ENCODE measurements at regions not wholly inside any gene's neighbourhood (a gene's known extent, or its start where the extent isn't known, plus 50 kb on each side); places are given as distances from the start of the nearest gene placed in this dataset.
"Not testable (repeated sequence)": the region's sequence is repeated elsewhere in the genome, so short reads cannot be mapped to it uniquely, and the experiment has no call there.

DNA sequence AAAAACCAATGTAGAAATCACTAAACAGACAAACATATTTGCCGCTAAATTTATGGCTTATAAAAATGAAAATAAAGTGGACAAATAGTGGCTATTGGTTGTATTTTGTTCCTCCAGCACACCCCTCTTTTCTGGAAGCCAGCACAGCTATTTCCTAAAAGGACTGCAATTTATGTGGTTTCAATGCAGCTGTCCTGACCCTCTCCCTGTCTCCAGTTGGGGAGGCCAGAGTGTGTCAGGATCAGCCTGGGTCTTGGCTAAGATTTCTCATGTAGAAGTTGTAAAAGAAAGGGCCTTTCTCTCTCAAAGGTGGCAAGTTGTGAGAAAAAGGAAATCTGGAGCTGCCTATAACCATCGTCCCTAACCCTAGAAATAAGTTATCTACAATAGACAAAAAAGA lies 165.6 kb downstream of the ALDH8A1 start:
- DNase-seq (ENCODE audit: low read depth in 2 of 2): no peak

DNA sequence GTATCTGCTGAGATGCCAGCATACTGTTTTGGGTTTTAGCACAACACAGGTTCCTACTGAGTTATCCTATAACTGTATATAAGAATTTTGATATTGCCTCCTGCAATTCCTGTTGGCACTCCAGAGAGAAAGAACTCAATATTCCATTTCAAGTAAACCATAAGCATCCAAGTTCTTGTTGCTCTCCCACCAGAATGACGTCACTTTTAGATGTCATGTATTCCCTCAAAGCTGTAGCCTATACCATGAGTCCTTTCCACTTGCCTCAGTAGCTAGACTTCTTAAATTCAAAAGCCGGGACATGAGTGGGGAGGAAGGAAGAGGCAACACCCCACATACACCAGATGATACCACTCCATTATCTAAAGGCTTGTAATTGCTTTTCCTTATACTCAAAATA lies 171.5 kb downstream of the ALDH8A1 start:
- no peak for DNase-seq (ENCODE audit: low read depth in 2 of 2)

DNA sequence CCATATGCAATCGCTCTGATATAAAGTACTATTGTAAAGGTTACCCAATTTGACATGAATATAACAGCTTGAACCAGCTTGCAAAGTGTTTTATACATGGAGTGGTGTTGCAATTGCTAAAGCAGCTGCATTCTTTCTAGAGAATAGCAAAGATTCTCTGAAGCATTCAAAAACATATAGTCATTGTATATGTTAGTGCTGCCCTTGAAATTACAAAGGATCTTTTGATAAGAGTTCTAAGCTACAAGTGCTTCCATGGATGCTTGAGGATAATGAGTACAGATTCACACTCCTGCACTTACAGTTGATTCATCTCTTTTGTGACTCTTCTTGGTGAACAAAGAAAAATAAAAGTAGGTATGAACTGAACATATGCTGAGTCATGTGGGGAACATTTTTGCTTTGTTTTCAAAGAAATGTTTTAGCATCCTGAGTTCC lies 175.7 kb downstream of the ALDH8A1 start:
- no peak for DNase-seq (ENCODE audit: low read depth in 2 of 2)

DNA sequence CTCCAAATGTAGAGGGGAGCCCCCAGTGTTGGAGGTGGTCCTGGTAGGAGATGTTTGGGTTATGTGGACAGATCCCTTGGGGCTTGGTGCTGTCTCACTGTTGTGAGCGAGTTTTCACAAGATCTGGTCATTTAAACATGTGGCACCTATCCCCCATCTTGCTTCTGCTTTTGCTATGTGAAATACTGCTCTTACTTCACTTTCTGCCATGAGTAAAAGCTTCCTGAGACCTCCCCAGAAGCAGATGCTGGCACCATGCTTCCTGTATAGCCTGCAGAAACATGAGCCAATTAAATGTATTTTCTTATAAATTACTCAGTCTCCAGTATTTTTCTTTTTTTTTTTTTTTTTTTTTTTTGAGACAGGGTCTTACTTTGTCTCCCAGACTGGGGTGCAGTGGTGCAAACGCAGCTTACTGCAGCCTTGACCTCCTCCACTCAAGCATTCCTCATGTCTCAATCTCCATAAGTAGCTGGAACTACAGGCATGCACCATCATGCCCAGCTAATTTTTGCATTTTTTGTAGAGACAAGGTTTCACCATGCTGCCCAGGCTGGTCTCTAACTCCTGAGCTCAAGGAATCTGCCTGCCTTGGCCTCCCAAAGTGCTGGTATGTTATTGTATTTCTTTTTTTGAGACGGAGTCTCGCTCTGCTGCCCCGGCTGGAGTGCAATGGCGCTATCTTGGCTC lies 177.1 kb downstream of the ALDH8A1 start:
- no peak for DNase-seq (ENCODE audit: low read depth in 2 of 2)

DNA sequence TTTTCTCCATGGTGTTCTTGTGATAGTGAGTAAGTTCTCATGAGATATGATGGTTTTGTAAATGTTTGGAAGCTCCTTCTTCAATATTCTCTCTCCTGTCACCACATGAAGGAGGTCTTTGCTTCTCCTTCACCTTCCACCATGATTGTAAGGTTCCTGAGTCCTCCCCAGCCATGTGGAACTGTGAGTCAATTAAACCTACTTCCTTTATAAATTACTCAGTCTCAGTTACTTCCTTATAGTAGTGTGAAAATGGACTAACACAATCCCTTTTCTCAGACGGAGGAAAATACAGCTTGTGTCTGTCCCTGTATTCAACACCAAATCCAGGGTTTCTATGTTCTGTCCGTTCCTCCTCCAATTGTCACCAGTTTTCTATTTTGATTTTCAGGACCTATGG lies 181.0 kb downstream of the ALDH8A1 start:
- DNase-seq (ENCODE audit: low read depth in 2 of 2): no peak

DNA sequence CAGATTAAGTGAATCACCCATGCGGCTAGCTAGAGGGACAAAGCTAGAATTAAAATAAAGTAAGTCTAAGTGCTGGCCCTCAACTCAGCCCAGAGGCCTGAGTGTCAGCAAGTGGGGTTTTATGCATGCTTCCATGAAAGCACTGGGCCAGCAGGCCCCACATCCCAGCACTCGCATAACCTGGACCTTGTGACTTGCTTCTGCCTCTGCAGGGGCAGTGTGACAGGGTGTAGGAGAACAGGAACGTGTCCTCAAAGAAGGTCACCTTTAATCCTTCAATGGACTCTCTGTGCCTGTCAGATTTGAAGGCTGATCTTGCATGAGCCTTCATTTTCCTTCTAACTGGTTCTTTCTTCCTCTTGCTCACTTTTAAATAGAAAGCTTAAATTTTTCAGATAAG lies 183.4 kb downstream of the ALDH8A1 start:
- no peak for DNase-seq (ENCODE audit: low read depth in 2 of 2)

DNA sequence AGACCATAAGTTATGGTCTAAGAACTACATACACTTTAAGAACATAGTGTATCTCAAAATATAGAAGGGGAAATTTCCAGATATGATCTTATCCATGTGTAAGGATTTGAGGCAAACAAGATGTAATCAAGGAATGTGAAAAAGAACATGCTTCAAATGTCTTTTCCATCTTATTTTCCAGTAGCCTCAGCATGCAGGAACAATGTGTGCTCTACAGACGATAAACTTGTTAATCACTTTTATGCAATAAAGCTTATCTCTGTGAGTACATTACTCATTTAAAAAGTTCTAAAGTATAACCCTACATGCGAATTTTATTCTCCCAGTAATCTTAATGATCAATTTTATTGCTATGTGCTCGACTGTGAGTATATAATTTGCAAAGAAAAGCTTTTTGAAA lies 185.2 kb downstream of the ALDH8A1 start:
- DNase-seq (ENCODE audit: low read depth in 2 of 2): no peak

DNA sequence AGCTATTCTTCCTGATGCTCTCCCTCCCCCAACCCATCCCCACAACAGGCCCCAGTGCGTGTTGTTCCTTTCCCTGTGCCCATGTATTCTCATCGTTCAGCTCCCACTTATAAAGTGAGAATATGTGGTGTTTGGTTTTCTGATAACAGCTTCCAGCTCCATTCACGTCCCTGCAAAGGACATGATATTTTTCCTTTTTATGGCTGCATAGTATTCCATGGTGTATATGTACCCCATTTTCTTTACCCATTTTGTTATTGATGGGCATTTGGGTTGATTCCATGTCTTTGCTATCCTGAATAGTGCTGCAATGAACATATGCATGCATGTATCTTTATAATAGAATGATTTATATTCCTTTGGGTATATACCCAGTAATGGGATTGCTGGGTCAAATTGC lies 186.3 kb downstream of the ALDH8A1 start:
- DNase-seq (ENCODE audit: low read depth in 2 of 2): not testable (repeated sequence)

DNA sequence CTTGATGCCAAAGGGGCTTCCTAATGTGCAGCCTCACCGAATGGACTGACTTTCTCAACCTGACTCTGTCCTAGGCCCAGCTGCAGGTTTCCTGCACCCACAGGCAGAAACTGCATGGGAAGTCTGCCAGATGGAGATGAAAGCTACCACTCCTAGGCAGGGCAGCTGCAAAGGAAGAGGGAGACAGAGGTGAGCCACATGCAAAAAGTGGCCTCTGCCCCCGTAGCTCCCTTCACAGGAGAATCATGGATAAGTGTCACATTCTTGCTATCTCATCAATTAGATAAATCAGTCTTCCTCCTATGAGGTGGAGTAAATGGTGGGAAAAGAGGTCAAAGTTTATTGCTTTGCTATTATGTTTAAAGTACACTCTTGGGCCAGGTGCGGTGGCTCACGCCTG lies 191.3 kb downstream of the ALDH8A1 start:
- DNase-seq (ENCODE audit: low read depth in 2 of 2): no peak

DNA sequence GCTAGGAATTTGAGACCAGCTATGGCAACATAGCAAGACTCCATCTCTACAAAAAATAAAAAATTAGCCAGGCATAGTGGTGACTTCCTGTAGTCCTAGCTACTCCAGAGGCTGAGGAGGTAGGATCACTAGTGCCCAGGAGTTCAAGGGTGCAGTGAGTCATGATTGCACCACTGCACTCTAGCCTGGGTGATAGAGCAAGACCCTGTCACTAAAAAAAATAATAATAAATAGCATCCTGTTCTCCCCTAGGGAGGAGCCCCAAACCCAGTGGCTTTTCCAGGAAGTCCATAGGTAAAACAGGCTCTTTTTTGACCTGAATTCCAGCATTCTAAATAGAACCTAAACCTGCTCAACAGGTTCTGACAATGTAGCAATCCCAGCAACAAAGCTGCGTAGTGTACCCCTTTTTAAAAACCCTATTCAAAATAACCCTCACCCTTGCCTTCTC lies 192.0 kb downstream of the ALDH8A1 start:
- no peak for DNase-seq (ENCODE audit: low read depth in 2 of 2)

DNA sequence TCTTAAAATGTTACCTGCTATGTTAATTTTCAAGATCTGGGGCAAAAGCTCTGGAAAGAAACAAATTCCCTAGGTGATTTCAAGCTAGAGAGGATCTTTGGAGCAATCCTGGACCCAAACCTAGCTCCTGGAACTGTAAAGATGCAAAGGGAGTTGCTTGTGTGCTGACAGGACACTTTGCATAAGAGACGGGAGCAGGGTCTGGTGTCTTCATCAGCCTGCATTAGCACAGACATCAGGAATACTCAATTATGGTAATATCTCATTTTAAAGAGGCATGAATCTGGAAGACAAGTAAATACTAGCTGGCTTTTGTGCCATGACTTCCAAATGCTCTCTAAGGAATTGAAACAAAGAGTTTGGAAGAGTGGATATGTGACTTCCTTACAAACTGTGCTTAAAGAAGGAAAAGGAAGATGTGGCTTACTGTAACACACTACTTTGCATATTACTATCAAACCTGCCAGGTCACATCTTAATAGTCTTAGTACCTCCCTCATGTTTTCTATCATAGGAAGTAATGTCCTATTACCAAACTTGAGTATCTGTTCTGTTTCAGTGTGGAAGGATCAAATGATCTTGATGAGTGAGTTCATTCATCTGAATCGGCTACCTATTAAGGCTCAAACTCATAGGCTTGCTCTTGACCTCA lies 193.4 kb downstream of the ALDH8A1 start:
- no peak for DNase-seq (ENCODE audit: low read depth in 2 of 2)

DNA sequence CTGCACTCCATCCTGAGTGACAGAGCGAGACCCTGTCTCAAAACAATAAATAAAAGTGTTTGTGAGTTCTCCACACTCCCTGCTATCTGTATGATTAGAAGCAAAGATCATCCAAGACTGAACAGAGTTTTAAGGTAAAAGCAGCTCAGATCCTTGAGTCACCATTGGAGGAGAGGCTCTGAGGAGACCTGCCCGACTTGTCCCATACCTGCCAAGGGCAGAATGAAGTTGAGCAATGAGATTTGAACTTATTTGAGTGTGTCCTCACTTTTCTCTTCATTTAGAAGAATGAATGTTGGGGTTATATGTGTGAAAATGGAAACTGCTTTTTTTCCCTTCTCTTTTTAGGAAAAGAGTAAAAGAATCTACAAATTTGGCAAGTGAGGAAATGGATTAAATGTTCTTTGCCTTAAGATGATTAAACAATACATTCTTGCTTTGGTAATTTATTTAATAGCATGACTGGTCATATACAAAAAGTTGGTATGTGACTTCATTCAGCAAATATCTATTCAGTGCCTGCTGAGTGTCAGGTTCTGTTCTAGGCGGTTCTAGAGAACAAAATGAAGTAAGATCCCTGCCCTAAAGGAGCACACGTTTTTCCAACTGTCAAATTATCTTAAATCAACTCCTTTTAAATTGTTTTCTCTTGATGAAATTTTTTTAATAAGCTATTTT lies 195.7 kb downstream of the ALDH8A1 start:
- no peak for DNase-seq (ENCODE audit: low read depth in 2 of 2)

DNA sequence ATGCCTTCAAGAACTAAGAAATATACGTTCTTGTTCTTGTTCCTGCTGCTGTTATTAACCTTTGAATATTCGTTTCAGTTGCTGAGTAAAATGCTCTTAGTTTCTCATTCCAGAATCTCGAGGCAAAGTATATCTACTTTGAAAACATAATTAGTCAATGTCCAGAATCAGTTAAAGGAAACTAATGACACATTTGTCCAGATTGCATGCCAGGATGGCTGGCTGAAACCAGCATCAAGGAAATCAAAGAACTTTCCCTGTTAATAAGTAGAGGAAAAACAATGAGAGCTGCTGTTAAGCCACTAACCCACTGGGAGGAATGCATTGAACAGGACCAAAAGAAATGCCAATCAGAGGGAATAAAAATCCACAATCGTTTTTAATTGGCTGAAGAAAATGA lies 196.9 kb downstream of the ALDH8A1 start:
- no peak for DNase-seq (ENCODE audit: low read depth in 2 of 2)

DNA sequence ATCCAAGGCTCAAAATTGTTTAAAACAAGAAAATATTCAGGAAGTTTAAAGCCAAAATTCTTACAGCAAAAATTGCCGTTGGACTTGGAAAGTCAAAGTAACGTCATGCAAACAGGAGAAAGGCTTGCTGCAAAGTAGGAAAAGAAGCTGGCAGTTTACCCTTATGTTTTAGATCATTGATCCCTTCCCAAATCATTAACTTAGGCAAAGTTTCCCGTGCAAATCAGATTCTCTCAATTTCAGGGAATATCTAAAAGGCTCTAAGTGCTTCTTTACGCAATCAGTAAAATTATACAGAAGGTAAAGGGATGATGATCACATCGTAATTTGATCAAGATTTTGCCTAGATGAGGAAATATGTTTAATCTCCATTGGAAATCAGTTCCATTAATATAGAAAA lies 197.5 kb downstream of the ALDH8A1 start:
- no peak for DNase-seq (ENCODE audit: low read depth in 2 of 2)

DNA sequence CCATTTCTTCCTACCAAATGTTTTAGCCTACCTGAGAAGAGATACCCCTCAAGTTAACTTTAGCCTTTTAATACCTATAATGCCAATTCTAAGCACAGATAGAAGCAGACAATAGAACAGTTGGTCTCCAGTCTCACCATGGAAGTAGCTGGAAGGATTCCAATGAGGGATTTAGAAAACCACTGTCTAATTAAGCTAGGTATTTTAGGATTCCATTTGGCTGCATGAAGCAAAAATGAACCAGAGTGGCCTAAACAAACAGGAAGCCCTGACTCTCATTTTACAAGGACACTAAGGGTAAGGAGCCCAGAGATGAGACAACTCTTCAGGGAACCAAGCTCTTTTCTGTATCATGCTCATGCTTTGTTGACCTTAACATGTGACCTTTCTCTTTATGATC lies 199.2 kb downstream of the ALDH8A1 start:
- DNase-seq (ENCODE audit: low read depth in 2 of 2): no peak

DNA sequence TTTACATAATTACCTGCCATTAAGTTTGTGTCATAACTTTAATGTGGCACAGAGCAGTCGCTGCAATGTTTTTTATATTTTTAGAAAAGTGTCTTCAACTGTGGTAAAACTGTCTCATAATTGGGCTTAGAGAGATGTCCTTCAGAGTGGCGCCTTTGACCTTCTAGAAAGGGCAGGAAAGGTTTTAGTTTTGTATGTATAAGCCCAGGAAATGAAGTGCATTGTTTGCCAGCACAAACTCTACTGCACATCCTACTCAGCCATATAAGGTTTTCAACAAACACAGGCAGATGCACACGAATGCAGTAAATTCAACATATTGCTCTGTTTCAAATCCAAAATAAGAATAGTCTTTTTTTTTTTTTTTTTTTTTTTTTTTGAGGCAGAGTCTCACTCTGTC lies 201.4 kb downstream of the ALDH8A1 start:
- no peak for DNase-seq (ENCODE audit: low read depth in 2 of 2)

DNA sequence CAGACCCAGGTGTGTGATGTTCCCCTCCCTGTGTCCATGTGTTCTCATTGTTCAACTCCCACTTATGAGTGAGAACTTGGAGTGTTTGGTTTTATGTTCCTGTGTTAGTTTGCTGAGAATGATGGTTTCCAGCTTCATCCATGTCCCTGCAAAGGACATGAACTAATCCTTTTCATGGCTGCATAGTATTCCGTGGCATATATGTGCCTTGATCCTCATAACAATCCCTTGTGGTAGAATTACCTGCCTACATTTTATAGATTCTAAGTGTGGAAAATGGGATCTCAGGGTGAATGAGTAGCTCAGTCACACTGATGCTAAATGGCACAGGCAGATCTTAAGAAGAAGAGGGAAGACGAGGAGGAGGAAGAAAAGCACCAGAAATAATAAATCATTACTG lies 202.7 kb downstream of the ALDH8A1 start:
- DNase-seq (ENCODE audit: low read depth in 2 of 2): not testable (repeated sequence)

DNA sequence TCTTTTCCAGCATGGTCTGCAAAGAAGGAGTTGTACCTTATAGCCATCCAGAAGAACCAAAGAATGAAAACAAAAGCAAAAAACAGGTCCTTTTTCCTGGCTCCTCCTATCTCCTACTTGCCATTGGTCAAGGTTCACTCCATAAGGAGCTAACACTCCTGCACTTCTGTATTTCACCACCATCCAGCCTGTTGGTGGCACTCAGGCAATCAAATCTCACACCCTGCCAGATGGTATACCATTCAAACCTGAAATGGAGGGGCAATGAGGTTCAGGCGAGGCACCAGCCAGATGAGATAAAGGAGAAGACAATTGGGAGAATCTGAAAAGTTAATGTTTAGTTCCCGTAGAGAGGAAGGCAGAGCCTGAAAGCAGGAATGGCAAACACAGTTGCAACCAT lies 203.8 kb downstream of the ALDH8A1 start:
- DNase-seq (ENCODE audit: low read depth in 2 of 2): no peak

DNA sequence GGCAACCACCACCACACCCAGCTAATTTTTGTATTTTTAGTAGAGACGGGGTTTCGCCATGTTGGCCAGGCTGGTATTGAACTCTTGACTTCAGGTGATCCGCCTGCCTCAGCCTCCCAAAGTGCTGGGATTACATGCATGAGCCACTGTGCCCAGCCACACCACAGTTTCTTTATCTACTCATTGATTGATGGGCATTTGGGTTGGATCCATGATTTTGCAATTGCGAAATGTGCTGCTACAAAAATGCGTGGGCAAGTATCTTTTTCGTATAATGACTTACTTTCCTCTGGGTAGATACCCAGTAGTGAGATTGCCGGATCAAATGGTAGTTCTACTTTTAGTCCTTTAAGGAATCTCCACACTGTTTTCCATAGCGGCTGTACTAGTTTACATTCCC lies 204.7 kb downstream of the ALDH8A1 start:
- not testable (repeated sequence) for DNase-seq (ENCODE audit: low read depth in 2 of 2)

DNA sequence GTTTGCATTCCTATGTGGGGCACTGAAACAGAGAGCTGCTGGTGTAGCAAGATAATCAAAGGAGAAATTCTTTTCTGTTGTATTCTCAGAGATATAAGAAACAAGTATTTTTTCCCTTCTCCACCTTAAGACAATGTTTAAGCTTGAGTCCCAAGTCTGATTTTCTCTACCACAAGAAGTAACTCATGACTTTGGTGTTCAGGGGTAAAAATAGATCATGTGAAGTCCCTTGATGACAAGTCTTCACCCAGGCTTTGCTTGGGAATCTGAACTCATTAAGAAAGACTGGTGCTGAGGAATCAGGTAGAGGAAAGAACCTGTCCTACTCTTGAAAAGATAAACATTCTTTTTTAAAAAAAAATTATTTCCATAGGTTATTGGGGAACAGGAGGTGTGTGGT lies 205.6 kb downstream of the ALDH8A1 start:
- DNase-seq (ENCODE audit: low read depth in 2 of 2): no peak

DNA sequence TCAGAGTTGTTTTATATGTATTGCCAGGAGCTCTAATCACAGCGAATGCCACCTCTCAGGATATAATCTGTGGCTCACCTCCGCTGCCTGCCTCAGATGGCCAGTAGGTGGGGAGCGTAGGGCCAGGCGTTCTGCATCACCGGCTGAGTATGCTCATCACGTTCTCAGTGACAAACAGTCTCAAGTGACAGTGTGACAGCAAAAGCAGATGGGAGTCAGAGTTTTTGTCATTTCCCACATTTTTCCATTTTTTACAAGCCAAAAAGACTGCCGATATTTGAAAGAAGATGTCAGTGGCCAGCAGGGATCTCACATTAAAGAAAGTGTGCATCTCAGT lies 208.7 kb downstream of the ALDH8A1 start:
- DNase-seq (ENCODE audit: low read depth in 2 of 2): no peak

DNA sequence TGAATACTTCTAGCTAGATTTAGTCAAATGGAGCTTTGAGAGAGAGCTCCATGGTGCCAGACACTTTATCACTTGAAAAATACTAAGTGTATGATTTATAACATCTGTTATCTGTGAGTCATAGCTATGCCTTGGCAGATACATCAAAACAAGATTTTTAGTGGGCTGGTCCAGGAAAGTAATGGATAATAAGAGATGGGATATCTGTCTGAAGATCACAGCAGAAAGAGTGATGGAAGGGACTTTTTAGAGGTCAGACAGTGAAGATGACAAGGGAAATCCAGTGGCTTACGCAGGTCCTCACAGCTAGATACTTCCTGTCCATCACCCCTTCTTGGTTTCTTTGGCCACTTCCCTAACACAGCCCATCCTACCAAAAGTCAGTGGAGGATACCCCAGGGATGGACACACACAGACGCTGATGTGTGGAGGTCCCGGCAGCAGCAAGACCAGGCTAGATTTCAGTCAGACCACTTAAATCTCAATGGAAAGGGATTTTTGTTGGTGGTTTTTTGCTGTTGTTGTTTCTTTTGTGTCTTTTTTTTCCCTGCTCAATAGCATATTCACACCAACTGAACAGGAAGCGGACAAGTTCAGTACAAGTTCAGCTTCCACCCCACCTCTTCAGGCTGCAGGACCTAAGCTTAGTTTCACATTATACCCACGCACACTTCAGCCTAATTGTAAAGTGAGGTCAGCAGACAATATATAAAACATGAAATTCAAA lies 209.3 kb downstream of the ALDH8A1 start:
- DNase-seq (ENCODE audit: low read depth in 2 of 2): no peak

DNA sequence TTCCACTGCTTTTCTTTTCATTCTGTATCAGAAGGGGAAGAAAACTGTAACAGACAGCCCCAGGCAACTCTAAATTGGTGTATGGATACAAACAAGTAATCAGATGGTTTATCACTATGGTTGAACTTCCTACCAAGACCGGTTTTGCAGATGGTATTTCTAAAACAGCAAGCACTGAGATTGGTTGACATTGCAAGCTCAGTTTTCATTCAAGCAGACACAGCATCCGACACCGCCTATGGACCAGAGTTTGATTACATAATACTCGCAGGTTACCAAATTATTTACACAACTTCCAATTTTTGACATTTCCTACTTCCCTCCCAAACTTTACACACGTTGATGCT lies 209.9 kb downstream of the ALDH8A1 start:
- DNase-seq (ENCODE audit: low read depth in 2 of 2): no peak

Measured in activated CD4-positive, alpha-beta T cell treated with anti-CD3 and anti-CD28 coated beads for 24 hours (primary cell).